Right lobe of liver (tissue), 4 donors: ENCODE measurements at regions not wholly inside any gene's neighbourhood (a gene's known extent, or its start where the extent isn't known, plus 50 kb on each side); places are given as distances from the start of the nearest gene placed in this dataset.

ENCODE experiments used
- CTCF ChIP-seq, 4 donors: fragments of 200-600 bp in 3 of 4; fragments of 450-650 bp in 1 of 4; IDR thresholded peaks; one replicate each; pipeline versions ENCODE4 v1.5.1 to v1.8.0; 2016 to 2022; ENCODE audit warnings: antibody characterized with exemption in 4 of 4, mild to moderate bottlenecking in 2 of 4
- POLR2A ChIP-seq: fragments of 450-650 bp; IDR thresholded peaks from one replicate; pipeline ENCODE4 v1.6.1; 2017; ENCODE audit warnings: antibody characterized with exemption, mild to moderate bottlenecking
- donor health status: DM: no; HTN: no; CAD: no.
- donor health status: DM: no; HTN: no; CAD: no.
- donor health status: DM: no; HTN: yes; CAD: no.

- TF ChIP-seq CTCF (IDR thresholded peaks at IDR 0.05) (no peak), POLR2A (no peak)
These were observed 452.3 kb downstream of the ADAMTS20 start for GRCh38 chr12:43099691-43100163.
